ENCODE measurements at regions not wholly inside any gene's neighbourhood (a gene's known extent, or its start where the extent isn't known, plus 50 kb on each side); places are given as distances from the start of the nearest gene placed in this dataset.

- TF ChIP-seq, protein P1, sequence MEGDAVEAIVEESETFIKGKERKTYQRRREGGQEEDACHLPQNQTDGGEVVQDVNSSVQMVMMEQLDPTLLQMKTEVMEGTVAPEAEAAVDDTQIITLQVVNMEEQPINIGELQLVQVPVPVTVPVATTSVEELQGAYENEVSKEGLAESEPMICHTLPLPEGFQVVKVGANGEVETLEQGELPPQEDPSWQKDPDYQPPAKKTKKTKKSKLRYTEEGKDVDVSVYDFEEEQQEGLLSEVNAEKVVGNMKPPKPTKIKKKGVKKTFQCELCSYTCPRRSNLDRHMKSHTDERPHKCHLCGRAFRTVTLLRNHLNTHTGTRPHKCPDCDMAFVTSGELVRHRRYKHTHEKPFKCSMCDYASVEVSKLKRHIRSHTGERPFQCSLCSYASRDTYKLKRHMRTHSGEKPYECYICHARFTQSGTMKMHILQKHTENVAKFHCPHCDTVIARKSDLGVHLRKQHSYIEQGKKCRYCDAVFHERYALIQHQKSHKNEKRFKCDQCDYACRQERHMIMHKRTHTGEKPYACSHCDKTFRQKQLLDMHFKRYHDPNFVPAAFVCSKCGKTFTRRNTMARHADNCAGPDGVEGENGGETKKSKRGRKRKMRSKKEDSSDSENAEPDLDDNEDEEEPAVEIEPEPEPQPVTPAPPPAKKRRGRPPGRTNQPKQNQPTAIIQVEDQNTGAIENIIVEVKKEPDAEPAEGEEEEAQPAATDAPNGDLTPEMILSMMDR (IDR thresholded peaks at IDR 0.05), result no peak
- TF ChIP-seq POLR2AphosphoS5 (IDR thresholded peaks at IDR 0.05; ENCODE audit: low read depth, low read length) (no peak), SIN3A (IDR thresholded peaks at IDR 0.05; ENCODE audit: borderline replicate concordance, insufficient read depth, low read depth, low read length) (no peak)
- TF ChIP-seq, protein P2, sequence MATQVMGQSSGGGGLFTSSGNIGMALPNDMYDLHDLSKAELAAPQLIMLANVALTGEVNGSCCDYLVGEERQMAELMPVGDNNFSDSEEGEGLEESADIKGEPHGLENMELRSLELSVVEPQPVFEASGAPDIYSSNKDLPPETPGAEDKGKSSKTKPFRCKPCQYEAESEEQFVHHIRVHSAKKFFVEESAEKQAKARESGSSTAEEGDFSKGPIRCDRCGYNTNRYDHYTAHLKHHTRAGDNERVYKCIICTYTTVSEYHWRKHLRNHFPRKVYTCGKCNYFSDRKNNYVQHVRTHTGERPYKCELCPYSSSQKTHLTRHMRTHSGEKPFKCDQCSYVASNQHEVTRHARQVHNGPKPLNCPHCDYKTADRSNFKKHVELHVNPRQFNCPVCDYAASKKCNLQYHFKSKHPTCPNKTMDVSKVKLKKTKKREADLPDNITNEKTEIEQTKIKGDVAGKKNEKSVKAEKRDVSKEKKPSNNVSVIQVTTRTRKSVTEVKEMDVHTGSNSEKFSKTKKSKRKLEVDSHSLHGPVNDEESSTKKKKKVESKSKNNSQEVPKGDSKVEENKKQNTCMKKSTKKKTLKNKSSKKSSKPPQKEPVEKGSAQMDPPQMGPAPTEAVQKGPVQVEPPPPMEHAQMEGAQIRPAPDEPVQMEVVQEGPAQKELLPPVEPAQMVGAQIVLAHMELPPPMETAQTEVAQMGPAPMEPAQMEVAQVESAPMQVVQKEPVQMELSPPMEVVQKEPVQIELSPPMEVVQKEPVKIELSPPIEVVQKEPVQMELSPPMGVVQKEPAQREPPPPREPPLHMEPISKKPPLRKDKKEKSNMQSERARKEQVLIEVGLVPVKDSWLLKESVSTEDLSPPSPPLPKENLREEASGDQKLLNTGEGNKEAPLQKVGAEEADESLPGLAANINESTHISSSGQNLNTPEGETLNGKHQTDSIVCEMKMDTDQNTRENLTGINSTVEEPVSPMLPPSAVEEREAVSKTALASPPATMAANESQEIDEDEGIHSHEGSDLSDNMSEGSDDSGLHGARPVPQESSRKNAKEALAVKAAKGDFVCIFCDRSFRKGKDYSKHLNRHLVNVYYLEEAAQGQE (IDR thresholded peaks at IDR 0.05; ENCODE audit: insufficient read depth in 1 of 2, low read depth in 2 of 2, low read length in 1 of 2), result no peak
Observed at GRCh38 chrX:45447995-45448394, 247.3 kb upstream of the DIPK2B start.

Measured in Panc1 (cell line).